ENCODE measurements at regions not wholly inside any gene's neighbourhood (a gene's known extent, or its start where the extent isn't known, plus 50 kb on each side); places are given as distances from the start of the nearest gene placed in this dataset.
"Not testable (repeated sequence)": the region's sequence is repeated elsewhere in the genome, so short reads cannot be mapped to it uniquely, and the experiment has no call there.

DNA sequence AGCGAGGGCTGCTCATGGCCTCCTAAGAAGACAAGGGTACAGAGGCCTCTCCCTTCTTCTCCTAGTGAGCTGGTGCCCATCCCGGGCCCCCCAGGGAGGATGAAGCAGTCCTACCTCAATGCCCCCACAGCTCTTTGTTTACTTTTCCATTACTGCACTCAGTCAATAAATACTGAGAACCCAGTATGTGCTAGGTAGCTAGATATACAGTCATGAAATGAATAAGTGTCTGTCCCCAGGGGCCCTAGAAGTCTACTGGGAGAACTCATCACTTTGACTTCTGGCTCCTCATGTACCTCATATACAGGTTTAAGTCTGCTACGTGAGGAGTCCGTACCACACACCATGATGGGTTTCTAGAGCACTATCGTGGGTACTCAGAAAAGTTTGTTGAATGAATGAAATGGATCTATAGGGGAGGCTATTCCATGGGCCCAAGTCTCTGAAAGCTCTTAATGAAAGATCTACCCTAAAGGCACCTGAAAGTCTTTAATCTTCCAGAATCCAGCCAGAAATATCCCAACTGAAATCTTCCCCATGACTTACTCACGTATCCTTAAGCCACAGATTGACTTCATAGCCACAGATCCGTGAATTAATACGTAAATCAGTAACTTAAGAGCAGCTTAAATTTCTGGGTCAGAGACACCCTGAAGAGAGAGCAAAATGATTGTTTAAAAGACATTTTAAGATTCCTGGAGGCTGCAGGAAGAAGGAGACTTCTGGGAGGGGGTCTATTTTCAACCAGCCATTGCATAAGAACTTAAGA, 51.6 kb upstream of the POMP start:
- DNase-seq (ENCODE audit: extremely low read depth, low read depth): no peak

DNA sequence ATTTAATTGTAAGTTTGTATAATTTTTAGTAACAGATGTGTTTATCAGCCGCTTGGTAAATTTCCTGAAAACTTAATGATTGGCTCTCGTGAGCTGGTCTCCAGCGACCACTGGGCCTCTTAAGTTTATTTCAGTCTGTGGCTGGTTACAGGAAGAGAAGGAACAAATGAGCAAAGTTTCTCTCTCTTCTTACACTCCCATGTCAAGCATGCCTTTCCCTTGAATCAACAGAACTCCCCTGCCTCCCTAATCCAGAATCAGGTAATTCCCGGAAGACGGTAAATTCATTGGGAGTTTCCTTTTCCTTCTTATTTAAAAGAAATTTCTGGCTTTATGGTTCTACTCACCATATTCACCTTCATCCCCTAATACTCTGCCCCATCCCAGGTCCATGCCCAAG, 52.5 kb upstream of the POMP start:
- DNase-seq (ENCODE audit: extremely low read depth, low read depth): no peak

DNA sequence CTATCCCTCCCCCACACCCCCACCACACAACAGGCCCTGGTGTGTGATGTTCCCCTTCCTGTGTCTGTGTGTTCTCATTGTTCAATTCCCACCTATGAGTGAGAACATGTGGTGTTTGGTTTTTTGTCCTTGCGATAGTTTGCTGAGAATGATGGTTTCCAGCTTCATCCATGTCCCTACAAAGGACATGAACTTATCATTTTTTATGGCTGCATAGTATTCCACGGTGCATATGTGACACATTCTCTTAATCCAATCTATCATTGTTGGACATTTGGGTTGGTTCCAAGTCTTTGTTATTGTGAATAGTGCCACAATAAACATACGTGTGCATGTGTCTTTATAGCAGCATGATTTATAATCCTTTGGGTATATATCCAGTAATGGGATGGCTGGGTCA, 53.8 kb upstream of the POMP start:
- not testable (repeated sequence) for DNase-seq (ENCODE audit: extremely low read depth, low read depth)

GRCh38 chr13:28603043-28603664, 55.8 kb upstream of the POMP start:
- DNase-seq (ENCODE audit: extremely low read depth, low read depth): no peak

DNA sequence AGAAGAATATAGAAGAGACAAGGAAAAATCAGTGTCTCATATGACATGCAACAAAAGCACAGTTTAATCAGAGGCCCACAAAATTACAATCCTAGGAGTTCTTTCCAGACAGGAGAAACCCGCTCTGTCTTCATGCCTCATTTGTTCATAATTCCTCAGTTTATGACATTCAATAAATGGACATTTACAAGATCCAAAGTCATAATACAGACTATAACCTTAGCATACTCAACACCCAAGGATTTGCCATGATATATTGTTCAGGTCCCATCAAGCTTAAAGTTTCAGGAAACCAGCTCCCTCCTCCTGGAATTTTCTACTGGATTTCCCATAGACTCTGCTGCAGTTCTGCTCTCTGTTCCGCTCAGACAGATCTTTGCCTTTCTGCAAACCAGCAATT, 56.4 kb upstream of the POMP start:
- no peak for DNase-seq (ENCODE audit: extremely low read depth, low read depth)

GRCh38 chr13:28601581-28601980, 57.3 kb upstream of the POMP start:
- DNase-seq (ENCODE audit: extremely low read depth, low read depth): no peak

DNA sequence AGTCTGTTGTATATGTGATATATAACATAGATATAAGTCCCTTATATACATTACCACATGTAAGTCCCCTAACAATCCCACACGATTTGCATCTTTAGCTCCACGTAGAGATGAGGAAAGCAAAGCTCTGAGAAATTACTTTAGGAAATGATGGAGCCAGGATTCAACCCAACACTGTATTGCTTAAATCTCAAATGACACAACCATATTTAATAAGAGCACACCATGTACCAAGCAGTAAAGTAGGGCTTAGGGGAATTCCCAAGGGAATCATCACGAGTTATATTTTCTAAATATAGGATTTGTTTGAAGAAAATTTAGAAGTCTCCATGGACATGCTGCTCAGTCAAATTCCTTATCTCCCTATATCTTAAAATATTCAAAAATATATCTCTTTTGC, 61.3 kb upstream of the POMP start:
- DNase-seq (ENCODE audit: extremely low read depth, low read depth): no peak

DNA sequence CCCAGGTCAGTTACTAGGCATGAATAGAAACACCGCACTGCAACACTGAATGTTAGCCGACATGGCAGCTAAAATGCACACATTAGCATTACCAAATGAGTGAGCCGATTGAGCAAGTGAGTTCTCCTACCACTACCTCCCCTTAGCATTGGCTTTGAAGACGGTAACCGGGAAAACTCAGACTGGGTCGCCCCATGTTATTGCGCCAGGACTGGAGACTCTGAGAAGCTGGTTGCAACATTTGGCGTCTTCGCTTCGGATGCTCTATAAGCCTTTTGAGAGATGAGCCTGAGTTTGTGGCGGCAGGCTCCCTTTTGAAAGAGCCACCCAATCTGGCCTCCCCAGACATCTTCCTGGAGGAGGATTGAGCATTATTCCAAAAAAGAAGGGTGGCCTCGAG, 68.5 kb upstream of the POMP start:
- no peak for DNase-seq (ENCODE audit: extremely low read depth, low read depth)

- DNase-seq (ENCODE audit: extremely low read depth, low read depth): no peak
Measured at GRCh38 chr13:28588296-28588695, 70.6 kb upstream of the POMP start.

DNA sequence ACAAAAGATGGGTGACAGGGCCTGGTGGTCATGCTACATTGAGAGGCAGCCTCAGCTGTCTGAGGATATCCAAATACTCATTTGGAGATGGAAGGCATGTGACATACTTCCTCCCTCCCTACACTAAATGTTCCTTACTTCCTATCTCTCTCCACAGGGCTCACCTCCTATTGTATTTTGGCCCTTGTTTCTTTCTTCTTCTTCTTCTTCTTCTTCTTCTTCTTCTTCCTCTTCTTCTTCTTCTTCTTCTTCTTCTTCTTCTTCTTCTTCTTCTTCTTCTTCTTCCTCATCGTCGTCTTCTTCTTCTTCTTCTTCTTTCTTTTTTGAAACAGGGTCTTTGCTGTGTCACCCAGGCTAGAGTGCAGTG, 71.8 kb upstream of the POMP start:
- DNase-seq (ENCODE audit: extremely low read depth, low read depth): no peak

- DNase-seq (ENCODE audit: extremely low read depth, low read depth): no peak
Measured at GRCh38 chr13:28586439-28587173, 72.3 kb upstream of the POMP start.

GRCh38 chr13:28585561-28585960, 73.4 kb upstream of the POMP start:
- DNase-seq (ENCODE audit: extremely low read depth, low read depth): no peak

DNA sequence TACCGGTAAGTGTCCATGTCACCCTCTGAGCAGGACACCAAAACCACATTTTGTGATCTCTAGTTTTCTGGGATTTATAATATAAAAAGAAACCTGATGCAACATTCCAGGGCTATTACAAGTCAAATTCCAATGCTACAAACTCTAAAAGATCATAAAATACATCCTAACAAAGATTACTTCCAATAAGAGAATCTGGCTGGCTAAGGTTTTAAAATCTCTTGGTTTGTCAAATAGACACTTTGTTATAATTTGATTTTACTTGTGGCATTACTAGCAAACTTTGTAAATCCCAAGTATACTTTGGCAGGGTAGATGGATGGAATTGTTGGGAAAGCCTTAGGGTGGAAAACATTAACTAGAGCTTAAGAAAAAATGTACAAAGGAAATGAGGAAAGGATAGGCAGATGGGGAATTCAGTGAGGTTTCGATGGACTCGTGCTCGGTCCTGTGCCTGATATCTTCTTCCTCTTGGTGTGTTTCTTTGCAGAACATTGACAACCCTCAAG, 74.0 kb upstream of the POMP start:
- DNase-seq (ENCODE audit: extremely low read depth, low read depth): no peak

DNA sequence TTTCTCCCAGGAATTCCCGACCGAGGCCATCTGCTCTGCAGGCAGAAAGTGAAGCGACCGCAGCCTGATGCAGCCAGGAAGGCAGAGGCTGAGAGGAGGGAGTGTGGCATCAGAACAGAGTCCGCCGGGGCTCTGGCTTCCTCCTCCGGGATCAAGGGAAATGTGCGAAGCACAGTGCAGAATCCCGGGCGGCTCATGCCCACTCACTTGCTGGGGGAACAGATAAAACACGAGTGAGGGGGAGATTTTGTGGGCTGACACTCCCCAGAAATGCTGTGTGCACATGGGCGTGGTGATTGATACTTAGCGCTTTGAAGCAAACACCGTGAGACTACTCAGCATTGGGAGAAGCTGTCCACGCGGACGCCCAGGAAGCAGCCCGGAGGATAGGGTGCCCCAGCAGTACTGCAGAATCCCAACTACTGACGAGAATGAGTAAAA, 75.3 kb upstream of the POMP start:
- DNase-seq (ENCODE audit: extremely low read depth, low read depth): no peak

DNA sequence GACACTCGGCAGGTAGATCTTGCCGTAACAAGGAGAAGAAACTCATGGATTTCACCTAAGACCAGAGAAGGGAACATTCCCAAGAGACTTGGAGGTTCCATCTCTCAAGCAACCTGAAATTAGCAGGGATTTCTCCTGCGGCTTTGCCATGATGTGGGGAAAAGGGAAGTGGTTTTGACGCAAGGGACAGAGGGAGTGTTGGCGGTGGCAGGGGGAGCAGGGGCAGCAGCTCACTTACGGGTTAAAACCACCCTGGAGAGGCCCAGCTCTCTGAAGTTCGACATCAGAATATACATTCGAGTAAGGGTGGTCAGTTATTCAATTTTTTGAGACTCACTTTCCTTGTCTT, 76.1 kb upstream of the POMP start:
- DNase-seq (ENCODE audit: extremely low read depth, low read depth): no peak

GRCh38 chr13:28582225-28582891, 76.6 kb upstream of the POMP start:
- DNase-seq (ENCODE audit: extremely low read depth, low read depth): no peak

DNA sequence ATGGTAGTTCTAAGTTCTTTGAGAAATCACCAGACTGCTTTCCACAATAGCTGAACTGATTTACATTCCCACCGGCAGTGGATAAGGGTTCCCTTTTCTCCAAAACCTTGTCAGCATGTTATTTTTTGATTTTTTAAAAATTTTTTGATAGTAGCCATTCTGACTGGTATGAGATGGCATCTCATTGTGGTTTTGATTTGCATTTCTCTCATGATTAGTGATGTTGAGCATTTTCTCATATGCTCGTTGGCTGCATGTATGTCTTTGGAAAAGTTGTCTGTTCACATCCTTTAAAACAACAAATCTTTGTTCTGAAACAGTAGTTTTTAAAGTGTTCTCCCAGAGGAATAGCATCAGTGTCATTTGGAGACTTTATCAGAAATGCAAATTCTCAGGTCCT, 77.5 kb upstream of the POMP start:
- no peak for DNase-seq (ENCODE audit: extremely low read depth, low read depth)

- no peak for DNase-seq (ENCODE audit: extremely low read depth, low read depth)
Measured at GRCh38 chr13:28579736-28580135, 79.2 kb upstream of the POMP start.

DNA sequence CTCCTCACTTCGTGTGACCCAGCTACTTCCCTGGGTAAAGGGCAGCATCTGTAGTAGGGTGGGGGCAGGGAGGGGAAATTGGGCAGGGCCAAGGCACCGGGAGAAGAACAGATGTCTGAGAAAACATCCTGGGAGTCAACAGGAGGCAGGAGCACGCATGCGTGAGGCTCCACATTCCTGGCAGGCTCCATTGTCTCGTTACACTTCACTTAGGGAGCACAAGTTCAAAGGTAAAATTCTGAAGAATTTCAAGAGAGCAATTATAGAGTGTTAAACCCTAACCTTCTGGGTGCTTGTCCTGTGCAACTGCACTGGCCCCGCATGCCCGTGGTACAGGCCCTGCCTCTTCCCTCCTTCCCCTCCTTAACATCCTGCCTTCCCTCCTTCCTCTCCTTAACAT, 79.6 kb upstream of the POMP start:
- no peak for DNase-seq (ENCODE audit: extremely low read depth, low read depth)

- no peak for DNase-seq (ENCODE audit: extremely low read depth, low read depth)
Measured at GRCh38 chr13:28576067-28576466, 81.1 kb upstream of the FLT1 start.

- no peak for DNase-seq (ENCODE audit: extremely low read depth, low read depth)
Measured at GRCh38 chr13:28575200-28575599, 80.3 kb upstream of the FLT1 start.
